Urothelium cell line (cell line): ENCODE measurements at regions not wholly inside any gene's neighbourhood (a gene's known extent, or its start where the extent isn't known, plus 50 kb on each side); places are given as distances from the start of the nearest gene placed in this dataset.

Source experiments
- DNase-seq: peaks from one replicate; pipeline ENCODE4 v3.0.0; 2011; ENCODE audit warnings: low spot score, mixed read lengths
- FAIRE-seq: peaks from 2 replicates; lab custom pipeline; 2011; peaks lifted over from hg19 to GRCh38; lab: Jason Lieb, UNC

GRCh38 chr18:77895250-77895649 is 645.6 kb downstream of the GALR1 start:
- DNase-seq (no peak), FAIRE-seq (no peak)

DNA sequence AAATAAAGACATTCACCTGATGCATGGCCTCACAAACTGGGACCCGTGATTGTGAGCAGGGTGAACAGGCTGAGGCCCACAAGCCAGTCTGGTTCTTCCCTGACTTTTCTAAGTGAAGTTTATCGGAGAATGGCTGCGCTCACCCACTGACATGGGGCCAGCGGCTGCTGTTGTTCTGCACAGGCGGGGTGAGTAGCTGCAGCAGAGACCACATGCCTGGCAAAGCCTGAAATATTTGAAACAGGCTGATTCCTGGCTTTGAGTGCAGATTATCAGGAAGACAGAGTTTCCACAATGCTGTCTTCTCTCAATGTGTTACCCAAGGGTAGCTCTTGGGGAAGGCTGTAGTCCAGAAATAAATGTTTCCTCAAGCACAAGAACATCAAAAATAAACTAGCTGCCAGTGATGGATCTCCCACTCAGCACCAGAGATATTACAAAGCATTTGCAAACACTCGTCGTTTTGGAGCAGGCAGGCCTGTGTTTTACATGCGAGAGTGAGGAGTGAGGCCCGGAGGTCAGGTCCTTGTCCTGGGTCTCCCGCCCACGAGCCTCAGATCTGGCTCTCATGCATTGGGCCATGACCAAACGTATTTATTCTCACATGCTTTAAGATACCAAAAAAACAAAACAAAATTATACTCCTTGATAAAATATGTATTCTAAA is 647.1 kb downstream of the GALR1 start:
- FAIRE-seq (no peak), DNase-seq (no peak)

DNA sequence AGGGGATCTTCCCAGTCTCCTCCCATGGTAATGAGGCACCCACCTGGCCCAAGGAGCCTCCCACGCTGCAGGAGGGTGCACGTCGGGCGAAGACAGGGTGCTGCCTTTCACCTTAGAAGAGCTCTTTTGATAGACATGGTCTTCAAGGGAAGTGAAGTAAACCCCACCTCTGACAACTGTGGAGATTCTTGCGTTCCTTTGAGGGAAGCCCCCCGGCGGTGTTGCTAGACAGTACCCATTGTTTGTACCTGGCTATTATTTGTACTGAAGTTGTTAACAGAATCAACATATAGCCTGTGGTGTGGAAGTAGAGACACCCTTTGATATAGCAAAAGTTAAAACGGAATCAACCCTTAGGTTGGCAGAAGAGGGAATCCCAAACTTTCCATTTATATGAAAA is 648.0 kb downstream of the GALR1 start:
- no peak for DNase-seq
- no peak for FAIRE-seq

GRCh38 chr18:77899972-77900754 is 650.5 kb downstream of the GALR1 start:
- peak; percentile 90 for DNase-seq
- FAIRE-seq = peak; percentile 80

GRCh38 chr18:77905011-77905410 is 655.4 kb downstream of the GALR1 start:
- no peak for DNase-seq

DNA sequence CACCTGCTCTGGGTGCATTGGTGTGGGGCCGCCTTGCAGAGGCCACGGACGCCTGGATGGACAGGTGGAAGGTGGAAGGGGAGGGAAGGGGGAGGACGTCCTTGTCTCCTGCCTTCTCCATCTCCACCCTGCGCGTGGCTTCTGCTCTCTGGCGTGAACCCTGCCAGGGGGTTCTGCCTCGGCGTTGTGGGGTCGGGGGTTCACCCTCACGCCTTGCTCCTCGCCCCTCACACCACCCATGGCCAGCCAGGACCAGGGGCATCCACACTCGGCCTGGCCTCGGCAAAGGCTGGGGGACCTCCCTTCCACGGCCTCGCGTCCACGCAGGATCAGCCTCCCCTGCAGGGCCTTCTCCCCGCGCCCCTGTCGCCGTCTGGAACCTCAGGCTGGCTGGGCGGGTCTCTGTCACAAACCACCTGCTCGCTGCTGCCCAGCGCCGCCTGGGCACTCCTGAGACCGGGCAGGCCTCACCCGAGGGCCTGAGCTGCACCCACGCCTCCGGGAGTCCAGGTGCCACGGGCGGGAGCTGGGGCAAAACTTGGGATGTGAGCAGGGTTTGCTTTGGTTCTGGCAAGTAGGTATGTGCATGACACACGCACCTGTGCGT is 655.9 kb downstream of the GALR1 start:
- no peak for FAIRE-seq
- no peak for DNase-seq

More at GRCh38 chr18:77905011-77905410, 655.4 kb downstream of the GALR1 start:
- FAIRE-seq = no peak

- DNase-seq (no peak), FAIRE-seq (peak; percentile 58)
Observed at GRCh38 chr18:77906103-77906892, 656.6 kb downstream of the GALR1 start.

GRCh38 chr18:77910347-77910746 is 660.7 kb downstream of the GALR1 start:
- DNase-seq = no peak
- FAIRE-seq = no peak

- no peak for DNase-seq
- no peak for FAIRE-seq
Observed at GRCh38 chr18:77911971-77912605, 662.4 kb downstream of the GALR1 start.

- DNase-seq = no peak
- no peak for FAIRE-seq
Observed at GRCh38 chr18:77918730-77919129, 669.1 kb downstream of the GALR1 start.

DNA sequence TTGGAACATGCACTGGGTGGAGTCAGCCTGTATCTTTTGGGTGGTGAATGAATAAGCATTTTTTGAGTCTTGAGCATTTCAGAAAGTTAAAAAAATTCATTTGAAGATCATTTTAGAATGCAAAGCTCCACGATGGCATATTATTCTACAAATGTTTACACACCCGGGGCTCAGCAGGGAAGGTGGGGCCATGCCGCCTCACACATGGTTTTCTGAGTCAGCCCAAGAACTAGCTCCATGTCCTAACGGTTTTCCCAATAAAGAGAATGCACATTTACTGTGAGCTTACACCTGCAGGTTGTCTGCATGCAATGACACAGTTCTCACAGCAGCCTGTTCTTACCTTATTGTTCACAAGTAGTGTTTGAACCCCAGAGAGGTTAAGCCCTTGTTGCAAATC is 670.3 kb downstream of the GALR1 start:
- FAIRE-seq (no peak), DNase-seq (no peak)

DNA sequence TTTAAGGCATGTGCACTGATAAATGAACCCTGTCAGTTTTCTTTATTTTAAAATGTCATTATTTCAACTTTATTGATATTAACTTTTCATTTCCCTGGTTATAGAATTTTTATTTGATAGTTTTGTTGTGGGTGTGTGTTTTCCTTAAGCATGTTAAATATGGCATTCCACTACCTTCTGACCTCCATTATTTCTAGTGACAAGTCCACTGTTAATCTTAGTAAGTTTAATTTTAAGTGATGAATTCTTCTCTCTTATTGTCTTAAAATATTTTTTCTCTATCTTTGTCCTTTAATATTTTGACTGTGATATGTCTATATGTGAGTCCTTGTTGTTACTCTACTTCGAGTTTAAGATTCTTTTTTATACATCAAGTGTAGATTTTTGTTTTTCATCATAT is 685.7 kb downstream of the GALR1 start:
- DNase-seq (no peak), FAIRE-seq (no peak)

DNA sequence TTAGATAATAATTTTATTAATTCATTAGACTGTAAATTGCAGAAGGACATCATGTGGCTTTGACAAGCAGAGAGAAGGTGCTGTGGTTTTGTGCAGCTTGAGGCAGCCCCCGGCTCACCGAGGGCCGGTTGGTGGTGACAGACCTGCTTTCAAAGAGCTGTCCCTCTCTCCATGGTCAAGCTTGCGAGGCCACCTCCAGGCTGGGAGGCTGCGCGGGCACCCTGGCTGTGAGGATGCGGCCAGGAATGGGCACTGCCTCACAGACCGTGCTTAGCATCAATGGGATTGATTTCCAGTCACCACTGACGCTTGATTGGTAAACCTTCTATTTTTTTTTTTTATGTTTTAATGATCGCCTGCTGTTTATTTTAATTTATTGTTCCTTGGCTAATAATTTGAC is 690.9 kb downstream of the GALR1 start:
- no peak for FAIRE-seq
- no peak for DNase-seq

DNA sequence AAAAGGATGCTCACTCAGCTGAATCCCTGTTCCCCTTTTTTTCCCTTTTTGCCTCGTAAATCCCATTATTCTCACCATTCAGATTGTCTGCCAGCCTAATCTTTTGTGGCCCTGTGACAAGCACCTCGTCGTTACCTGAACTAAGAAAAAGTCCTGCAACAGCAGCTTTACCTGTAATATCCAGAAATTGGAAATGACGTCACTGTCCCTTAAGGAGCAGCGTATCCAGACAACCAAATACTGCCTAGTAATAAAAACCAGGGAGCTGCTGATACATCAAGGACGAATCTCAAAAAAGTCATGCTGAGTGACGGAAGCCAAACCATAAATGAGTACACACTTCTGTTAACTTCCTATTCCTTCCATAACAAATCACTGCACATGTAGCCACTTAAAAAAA is 694.9 kb downstream of the GALR1 start:
- FAIRE-seq (no peak), DNase-seq (no peak)

DNA sequence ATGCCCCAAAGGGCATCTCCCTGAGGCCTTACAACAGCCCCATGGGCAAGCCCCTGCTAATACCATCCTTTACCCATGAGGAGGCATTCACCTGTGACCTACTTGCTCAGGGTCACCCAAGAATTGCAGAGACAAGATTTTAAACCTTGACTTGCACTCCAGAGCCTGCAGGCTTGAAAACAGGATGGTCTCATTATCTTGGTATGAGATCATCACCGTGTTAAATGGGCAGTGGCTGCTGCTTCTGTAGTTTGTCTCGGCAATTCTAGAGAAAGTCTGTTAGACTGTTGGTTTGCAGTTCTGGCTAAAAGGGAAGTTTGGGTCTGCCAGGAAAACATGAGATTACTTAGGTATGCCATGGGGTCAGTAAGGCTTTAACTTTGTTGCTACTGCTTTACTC is 698.9 kb downstream of the GALR1 start:
- FAIRE-seq = no peak
- no peak for DNase-seq

- no peak for DNase-seq
- no peak for FAIRE-seq
Observed at GRCh38 chr18:77949355-77949973, 699.8 kb downstream of the GALR1 start.

DNA sequence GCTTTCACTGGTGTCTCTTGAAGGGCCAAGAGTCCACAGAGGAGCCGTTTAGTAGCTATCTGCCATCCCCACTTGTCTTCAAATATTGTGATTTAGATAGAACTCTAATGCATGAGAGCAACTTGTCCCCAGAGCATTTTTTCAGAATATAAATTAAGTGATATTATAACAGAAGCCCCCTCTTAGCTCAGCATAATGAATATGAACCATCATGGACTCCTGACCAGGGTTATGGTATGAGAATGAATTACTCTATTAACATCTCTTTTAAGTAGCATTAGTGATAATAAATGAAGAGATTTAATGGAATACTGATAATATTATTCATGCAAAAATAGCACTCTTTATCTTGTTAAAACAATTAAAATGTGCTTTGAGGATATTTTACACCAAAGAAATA is 709.6 kb downstream of the GALR1 start:
- no peak for FAIRE-seq

GRCh38 chr18:77960791-77961410 is 711.3 kb downstream of the GALR1 start:
- DNase-seq (no peak), FAIRE-seq (no peak)

More for the DNA sequence above, 709.6 kb downstream of the GALR1 start:
- DNase-seq = no peak

- DNase-seq (no peak), FAIRE-seq (no peak)
Observed at GRCh38 chr18:77967071-77967470, 717.4 kb downstream of the GALR1 start.

DNA sequence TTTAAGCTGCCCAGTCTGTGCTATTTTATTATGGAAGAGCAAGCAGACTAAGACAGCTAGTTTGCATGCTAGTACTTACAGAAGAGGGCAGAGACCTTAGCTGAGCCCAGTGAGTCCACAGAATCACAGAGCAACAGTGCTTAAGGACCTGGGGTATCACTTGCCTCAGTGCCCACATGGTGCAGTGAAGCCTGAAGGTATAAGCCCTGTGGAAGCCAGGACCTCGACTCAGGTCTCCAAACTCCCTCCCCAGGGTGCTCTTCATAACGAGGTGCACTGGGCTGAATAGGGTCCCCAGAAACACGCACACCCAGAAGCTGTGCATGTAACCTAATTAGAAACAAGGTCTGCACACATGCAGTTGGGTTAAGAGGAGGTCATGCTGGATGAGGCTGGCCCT is 718.1 kb downstream of the GALR1 start:
- no peak for DNase-seq
- FAIRE-seq = no peak
